Esophagus (tissue), 2 donors: ENCODE measurements at regions not wholly inside any gene's neighbourhood (a gene's known extent, or its start where the extent isn't known, plus 50 kb on each side); places are given as distances from the start of the nearest gene placed in this dataset.
A peak's percentile ranks its signal among the peaks of the same experiment; 100 is the strongest.

Experiments
- H3K27ac ChIP-seq, 2 donors: one replicate each; pipeline ENCODE4 v1.5.1; 2013; ENCODE audit warnings: low read depth in 2 of 2, mild to moderate bottlenecking in 2 of 2, inconsistent platforms in 1 of 2, low read length in 1 of 2, moderate library complexity in 1 of 2
- H3K27me3 ChIP-seq, 2 donors: one replicate each; pipeline ENCODE4 v1.6.1; 2013; ENCODE audit warnings: low read length in 2 of 2, control low read depth in 1 of 2, mild to moderate bottlenecking in 1 of 2; ENCODE audit not compliant: insufficient read depth in 2 of 2, control insufficient read depth in 1 of 2
- H3K36me3 ChIP-seq, 2 donors: one replicate each; pipeline ENCODE4 v1.6.1; 2013; ENCODE audit warnings: low read length in 1 of 2; ENCODE audit not compliant: control insufficient read depth in 2 of 2, insufficient read depth in 2 of 2
- H3K4me1 ChIP-seq, 2 donors: one replicate each; pipeline ENCODE4 v1.6.1; 2013; ENCODE audit warnings: low read length in 1 of 2; ENCODE audit not compliant: control insufficient read depth in 2 of 2, insufficient read depth in 2 of 2
- H3K4me3 ChIP-seq, 2 donors: one replicate each; pipeline ENCODE4 v1.5.1; 2013; ENCODE audit warnings: low read length in 2 of 2, mild to moderate bottlenecking in 2 of 2, low read depth in 1 of 2, moderate library complexity in 1 of 2
- H3K9me3 ChIP-seq, 2 donors: one replicate each; pipeline ENCODE4 v1.6.1; 2013; ENCODE audit warnings: mild to moderate bottlenecking in 2 of 2, low read depth in 1 of 2, low read length in 1 of 2, moderate library complexity in 1 of 2; ENCODE audit not compliant: control insufficient read depth in 2 of 2, insufficient read depth in 1 of 2
- WGBS, 2 donors: extraction: QIAGEN DNeasy Blood & Tissue Kit; methylation state at CpG; one replicate each; pipeline ENCODE4 v1.1.7; 2013; 5-methylcytosine and 5-hydroxymethylcytosine counted together
- donor health status: healthy with polysubstance abuse.
- donor health status: Bipolar disorder and iron deficiency.

DNA sequence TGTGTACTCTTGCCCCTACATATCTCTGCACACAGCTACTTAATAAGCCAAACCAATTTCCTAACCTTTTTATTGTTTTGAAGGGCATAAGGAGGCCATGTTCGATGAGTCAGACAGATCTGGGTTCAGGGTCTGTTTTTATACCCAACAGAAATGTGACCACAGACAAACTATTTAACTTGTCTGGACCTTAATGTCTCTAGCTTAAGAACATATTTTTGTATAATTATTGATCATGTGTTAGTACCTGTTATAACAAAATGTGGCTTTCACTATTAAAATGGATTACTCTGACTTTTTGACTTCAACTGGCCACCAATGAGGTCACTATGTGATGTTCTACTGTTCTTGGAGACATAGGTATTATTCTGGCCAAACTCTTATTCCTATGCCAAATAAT lies 507.8 kb upstream of the USP24 start:
- Histone ChIP-seq H3K9me3 (no peaks in the 10 kb centered on the region), H3K27me3 (no peaks in the 10 kb centered on the region), H3K4me3 (no peak overlapping the region), H3K4me1 (no peaks in the 10 kb centered on the region), H3K36me3 (no peaks in the 10 kb centered on the region), H3K27ac (no peak overlapping the region)
- WGBS, 2 donors = 85 to 87% methylated on average over 1 of the region's 1 CpG

DNA sequence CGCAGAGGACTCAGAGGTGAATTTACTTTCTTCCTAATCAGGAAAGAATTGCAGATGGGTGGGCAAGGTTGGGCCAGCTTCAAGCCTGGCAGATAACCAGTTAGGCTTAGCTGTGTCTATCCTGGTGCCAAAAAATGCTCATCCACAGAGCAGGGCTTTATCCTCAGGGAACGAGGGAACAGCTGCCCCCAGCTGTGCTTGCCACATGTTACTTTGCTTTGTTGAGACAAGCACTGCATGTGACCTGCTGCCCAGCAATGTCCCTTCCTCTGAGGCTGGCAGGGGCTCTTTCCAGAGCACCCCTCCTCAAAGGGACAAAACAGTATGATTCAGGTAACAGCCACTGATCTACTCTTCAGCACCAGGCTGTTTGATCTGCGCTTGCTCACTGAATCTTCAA lies 505.1 kb upstream of the USP24 start:
- Histone ChIP-seq H3K36me3 (no peaks in the 10 kb centered on the region), H3K27ac (peak overlapping the region; percentile 49 to 52), H3K9me3 (no peaks in the 10 kb centered on the region), H3K4me1 (no peaks in the 10 kb centered on the region), H3K27me3 (no peaks in the 10 kb centered on the region), H3K4me3 (no peak overlapping the region)
- WGBS, 2 donors = 56 to 63% methylated on average over 3 of the region's 3 CpGs

DNA sequence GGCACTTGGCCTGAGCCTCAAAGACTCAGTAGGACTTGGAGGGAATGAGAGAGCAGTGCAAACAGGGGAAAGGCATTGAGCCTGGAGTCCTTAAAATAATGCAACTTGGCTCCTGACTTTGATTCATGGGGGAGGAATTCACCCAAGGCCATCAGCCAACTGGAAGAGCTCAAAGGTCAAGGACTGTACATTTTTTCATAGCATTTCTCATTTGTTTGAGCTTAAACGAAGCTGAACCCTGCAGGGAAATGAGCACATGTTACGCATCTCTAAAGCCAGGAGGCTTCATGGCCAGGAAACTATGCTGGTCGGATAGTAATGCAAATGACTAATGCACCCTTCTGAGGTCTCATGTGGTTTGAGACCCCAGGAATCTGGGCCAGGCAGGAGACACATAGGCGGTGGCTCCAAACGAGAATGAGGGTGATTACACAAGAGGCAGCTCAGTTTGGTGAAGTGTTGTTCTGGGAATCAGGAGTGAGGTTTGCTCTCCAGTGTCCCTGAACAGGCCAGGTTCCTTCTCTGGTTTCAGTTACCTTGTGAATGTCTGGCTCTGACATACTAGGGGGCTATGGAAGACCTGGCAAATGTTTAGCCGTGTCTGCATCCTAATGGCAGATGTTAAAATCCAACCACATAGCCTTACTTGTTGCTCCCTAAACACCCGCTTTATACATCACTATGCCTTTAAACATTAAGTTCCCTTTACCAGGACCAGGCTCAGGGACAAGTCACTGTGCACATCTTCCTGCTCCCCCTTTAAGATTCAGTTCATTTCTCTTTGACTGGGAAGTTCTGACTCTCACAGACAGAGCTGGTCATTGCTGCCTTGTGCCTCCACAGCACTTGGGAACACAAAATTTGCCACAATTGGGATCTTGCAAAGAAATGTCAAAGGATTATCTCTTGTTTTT lies 503.9 kb upstream of the USP24 start:
- Histone ChIP-seq H3K4me1 (no peaks in the 10 kb centered on the region), H3K4me3 (no peak overlapping the region), H3K27me3 (no peaks in the 10 kb centered on the region), H3K36me3 (no peaks in the 10 kb centered on the region), H3K9me3 (no peaks in the 10 kb centered on the region), H3K27ac (peak overlapping the region; percentile 52 to 80)
- 39 to 45% methylated on average over 7 of the region's 7 CpGs for WGBS, 2 donors

DNA sequence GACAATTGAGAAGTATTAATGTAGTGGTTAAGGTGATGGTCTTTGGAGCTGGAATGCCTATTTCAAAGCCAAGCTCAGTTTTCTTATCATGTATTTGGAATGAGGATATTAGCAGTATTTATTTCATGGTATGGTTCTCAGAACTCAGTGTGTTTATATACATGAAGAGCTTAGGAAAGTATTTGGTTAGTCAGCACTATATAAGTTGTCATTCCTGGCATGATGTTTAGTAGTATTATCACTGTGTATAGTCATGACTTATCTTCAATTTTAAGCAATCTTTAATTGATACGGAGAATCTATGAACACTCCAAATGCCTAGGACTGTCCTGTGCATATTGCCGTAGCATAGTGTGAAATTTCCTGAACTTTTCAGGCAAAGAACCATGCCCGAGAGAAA lies 501.9 kb upstream of the USP24 start:
- no peaks in the 10 kb centered on the region for H3K36me3 ChIP-seq
- H3K9me3 ChIP-seq = no peaks in the 10 kb centered on the region
- no peak overlapping the region for H3K4me3 ChIP-seq
- H3K27me3 ChIP-seq = no peaks in the 10 kb centered on the region
- no peaks in the 10 kb centered on the region for H3K4me1 ChIP-seq
- WGBS, 2 donors = 91 to 96% methylated on average over 3 of the region's 3 CpGs
- no peak overlapping the region for H3K27ac ChIP-seq

DNA sequence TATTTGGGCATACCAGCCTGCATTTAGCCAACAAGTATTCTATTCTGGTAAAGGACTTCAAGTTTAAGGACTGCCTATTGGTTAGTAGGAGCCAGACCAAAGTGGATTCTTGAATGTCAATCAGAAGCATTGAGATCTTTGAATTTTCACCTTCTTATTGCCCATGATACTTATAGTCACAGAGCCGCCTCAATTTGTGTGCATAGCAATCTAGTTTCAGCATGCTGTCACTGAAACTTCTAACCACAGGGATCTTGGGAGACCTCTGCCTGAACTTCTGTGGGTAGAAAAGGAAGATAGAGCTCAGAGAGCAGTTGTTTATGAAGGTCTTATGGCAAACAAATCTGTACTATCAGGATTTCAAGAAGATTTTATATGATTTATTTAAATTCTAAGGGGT lies 501.4 kb upstream of the USP24 start:
- H3K4me3 ChIP-seq = no peak overlapping the region
- no peak overlapping the region for H3K27ac ChIP-seq
- 83 to 90% methylated on average over 1 of the region's 1 CpG for WGBS, 2 donors
- H3K36me3 ChIP-seq = no peaks in the 10 kb centered on the region
- no peaks in the 10 kb centered on the region for H3K27me3 ChIP-seq
- no peaks in the 10 kb centered on the region for H3K4me1 ChIP-seq
- no peaks in the 10 kb centered on the region for H3K9me3 ChIP-seq

DNA sequence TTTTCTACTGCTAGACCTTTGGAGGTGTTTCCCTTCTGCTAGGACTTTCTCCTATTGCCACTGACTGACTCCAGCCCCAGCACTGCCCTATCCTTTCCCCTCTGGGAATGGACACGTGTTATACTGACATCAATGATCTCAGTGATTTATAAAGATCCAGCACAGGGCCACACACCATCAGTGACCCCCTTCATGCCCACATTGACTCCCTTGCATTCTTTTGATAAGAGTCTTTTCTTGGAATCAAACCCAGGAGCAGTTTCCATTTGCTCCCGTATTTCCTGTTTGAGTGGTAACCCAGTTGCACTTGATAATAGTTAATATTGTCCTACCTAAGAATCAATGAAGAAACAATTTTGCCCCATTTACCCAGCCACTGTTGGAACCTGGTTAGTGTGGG lies 501.0 kb upstream of the USP24 start:
- Histone ChIP-seq H3K36me3 (no peaks in the 10 kb centered on the region), H3K27me3 (no peaks in the 10 kb centered on the region)

DNA sequence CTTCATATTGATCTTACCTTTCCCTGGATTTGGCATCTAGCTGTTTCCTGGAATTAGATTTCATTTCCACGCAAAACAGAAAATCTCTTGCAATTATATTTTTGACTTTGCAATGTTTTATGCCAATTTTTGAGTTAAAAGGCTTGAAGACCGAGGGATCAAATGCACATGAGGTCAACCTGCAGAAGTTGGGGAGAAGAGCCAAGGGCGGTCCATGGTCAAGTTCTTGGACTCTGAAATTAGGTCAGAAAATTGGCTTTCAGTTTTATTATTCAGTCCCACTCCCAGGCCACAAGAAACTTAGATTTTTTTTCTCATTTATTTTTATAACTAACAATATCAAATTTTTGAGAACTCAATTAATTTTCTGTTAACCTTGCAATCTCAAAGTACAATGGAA lies 499.1 kb upstream of the USP24 start:
- Histone ChIP-seq H3K36me3 (no peaks in the 10 kb centered on the region), H3K4me1 (no peaks in the 10 kb centered on the region), H3K27ac (no peak overlapping the region), H3K27me3 (no peaks in the 10 kb centered on the region), H3K4me3 (no peak overlapping the region), H3K9me3 (no peaks in the 10 kb centered on the region)
- 75 to 79% methylated on average over 3 of the region's 3 CpGs for whole genome bisulfite sequencing, 2 donors

More for the DNA sequence above, 501.0 kb upstream of the USP24 start:
- H3K4me3 ChIP-seq = no peak overlapping the region
- H3K4me1 ChIP-seq = no peaks in the 10 kb centered on the region
- 62 to 74% methylated on average over 2 of the region's 2 CpGs for WGBS, 2 donors
- H3K9me3 ChIP-seq = no peaks in the 10 kb centered on the region
- H3K27ac ChIP-seq = no peak overlapping the region

DNA sequence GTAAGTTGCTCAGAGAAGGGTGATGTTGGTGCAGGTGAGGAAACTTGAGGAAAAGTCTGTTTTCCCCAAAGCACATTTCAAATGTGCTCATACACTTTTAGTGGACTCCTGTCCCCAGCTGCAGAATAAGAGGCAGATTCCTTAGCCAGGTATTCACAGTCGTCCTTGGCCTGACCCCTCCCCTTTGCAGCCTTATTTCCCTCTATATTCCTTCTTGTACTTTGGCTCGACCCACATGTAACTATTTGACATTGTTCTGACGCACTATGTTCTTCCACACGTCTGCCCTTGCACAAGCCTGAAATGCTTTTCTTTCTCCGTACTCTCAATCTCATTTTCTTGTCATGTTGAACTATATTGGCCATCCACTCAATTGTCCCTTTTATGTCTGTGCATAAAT lies 498.4 kb upstream of the USP24 start:
- Histone ChIP-seq H3K9me3 (no peaks in the 10 kb centered on the region), H3K36me3 (no peaks in the 10 kb centered on the region), H3K4me1 (no peaks in the 10 kb centered on the region), H3K27me3 (no peaks in the 10 kb centered on the region), H3K4me3 (no peak overlapping the region), H3K27ac (no peak overlapping the region)
- WGBS, 2 donors = 83 to 85% methylated on average over 5 of the region's 5 CpGs

DNA sequence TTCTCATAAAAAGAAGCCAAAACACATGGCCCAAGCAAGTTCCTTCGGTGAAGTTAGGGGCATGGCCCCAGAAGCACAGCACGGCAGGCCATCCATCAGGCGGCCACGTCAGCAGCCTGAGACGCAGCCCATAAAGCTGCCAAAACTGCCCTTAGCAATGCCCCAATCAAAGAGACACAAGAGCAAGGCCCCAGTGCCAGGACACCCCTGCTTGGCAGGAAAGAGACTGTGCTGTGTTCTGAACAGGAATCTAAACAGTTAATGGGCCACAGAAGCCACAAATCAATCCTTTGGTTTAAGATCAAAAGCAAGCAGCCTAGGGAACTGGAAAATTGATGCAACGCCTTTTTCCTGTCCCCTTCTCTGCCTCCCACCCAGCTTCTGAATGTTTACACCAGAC lies 497.0 kb upstream of the USP24 start:
- H3K4me3 ChIP-seq = no peak overlapping the region
- H3K27ac ChIP-seq = no peak overlapping the region
- no peaks in the 10 kb centered on the region for H3K27me3 ChIP-seq
- H3K4me1 ChIP-seq = no peaks in the 10 kb centered on the region
- H3K9me3 ChIP-seq = no peaks in the 10 kb centered on the region
- 64 to 77% methylated on average over 6 of the region's 6 CpGs for WGBS, 2 donors
- H3K36me3 ChIP-seq = no peaks in the 10 kb centered on the region

DNA sequence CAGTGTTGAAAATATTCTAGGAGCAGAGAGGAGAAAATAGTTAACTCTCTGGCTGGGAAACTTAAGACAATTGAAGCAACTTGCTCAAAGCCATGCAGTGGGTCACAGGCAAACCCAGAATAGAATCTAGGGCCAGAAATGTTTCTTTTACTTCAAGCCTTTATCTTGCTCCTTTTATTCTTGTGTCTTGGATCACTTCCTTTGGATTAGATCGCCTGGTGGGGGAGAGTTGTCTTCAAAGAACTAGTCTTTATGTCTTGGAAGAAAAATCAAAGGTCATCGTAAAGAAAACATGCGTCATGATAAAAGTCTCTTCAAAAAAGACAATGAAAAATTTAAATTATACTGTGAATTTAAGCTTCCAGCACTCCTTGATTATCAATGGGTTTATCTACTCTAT lies 493.6 kb upstream of the USP24 start:
- H3K9me3 ChIP-seq = no peaks in the 10 kb centered on the region
- WGBS, 2 donors = 72 to 77% methylated on average over 3 of the region's 3 CpGs
- H3K4me1 ChIP-seq = no peaks in the 10 kb centered on the region
- H3K4me3 ChIP-seq = no peak overlapping the region
- no peaks in the 10 kb centered on the region for H3K27me3 ChIP-seq
- no peak overlapping the region for H3K27ac ChIP-seq
- no peaks in the 10 kb centered on the region for H3K36me3 ChIP-seq
